Natural killer cell treated with Interleukin-12 subunit alpha and Interleukin-12 subunit beta and Interleukin-15 and Interleukin-18, amount 100 ng/mL, for 72 hours (primary cell): ENCODE measurements at regions not wholly inside any gene's neighbourhood (a gene's known extent, or its start where the extent isn't known, plus 50 kb on each side); places are given as distances from the start of the nearest gene placed in this dataset.
"Not testable (repeated sequence)": the region's sequence is repeated elsewhere in the genome, so short reads cannot be mapped to it uniquely, and the experiment has no call there.

Source experiments
- ATAC-seq, 2 donors: fragments of 150-1000 bp; cut with Tn5 transposase in 1 of 2; sonication (Bioruptor Pico), chemical (Tn5 transposase) in 1 of 2; 2 replicates each; pipeline ENCODE4 v1.10.0; 2021
- DNase-seq: peaks from one replicate; pipeline ENCODE4 v3.0.0; 2022; ENCODE audit warnings: low spot score
- H3K27ac Mint-ChIP-seq, 2 donors: 1 replicate in 1 of 2; 2 replicates in 1 of 2; pipeline ENCODE4 v1.8.0; 2022; ENCODE audit warnings: mixed read lengths in 2 of 2, mild to moderate bottlenecking in 1 of 2, moderate library complexity in 1 of 2
- H3K27me3 Mint-ChIP-seq, 2 donors: 1 replicate in 1 of 2; 2 replicates in 1 of 2; pipeline ENCODE4 v1.8.0; 2022; ENCODE audit warnings: mixed read lengths in 2 of 2
- H3K36me3 Mint-ChIP-seq: one replicate; pipeline ENCODE4 v1.8.0; 2022; ENCODE audit warnings: mixed read lengths
- H3K4me1 Mint-ChIP-seq, 2 donors: 1 replicate in 1 of 2; 2 replicates in 1 of 2; pipeline ENCODE4 v1.8.0; 2022; ENCODE audit warnings: low read depth in 2 of 2, mixed read lengths in 2 of 2, mild to moderate bottlenecking in 1 of 2
- H3K4me3 Mint-ChIP-seq: one replicate; pipeline ENCODE4 v1.8.0; 2022; ENCODE audit warnings: mixed read lengths
- H3K9me3 Mint-ChIP-seq: 2 replicates; pipeline ENCODE4 v1.8.0; 2022; ENCODE audit warnings: mixed read lengths

- Mint-ChIP-seq H3K27me3 (no peaks in the 10 kb centered on the region), H3K4me3 (no peak overlapping the region), H3K27ac (no peak overlapping the region), H3K4me1 (no peaks in the 10 kb centered on the region), H3K36me3 (no peaks in the 10 kb centered on the region), H3K9me3 (peaks cover 3% of the 10 kb centered on the region)
- no peak for DNase-seq
- ATAC-seq: no peak
Measured at GRCh38 chr7:63096141-63096540, 902.5 kb upstream of the ZNF722 start.

GRCh38 chr7:63104666-63105065 is 894.0 kb upstream of the ZNF722 start:
- DNase-seq: no peak
- H3K36me3 Mint-ChIP-seq: peaks cover 8% of the 10 kb centered on the region
- no peak overlapping the region for H3K4me3 Mint-ChIP-seq
- no peaks in the 10 kb centered on the region for H3K27me3 Mint-ChIP-seq
- peaks cover 12% of the 10 kb centered on the region for H3K9me3 Mint-ChIP-seq
- no peaks in the 10 kb centered on the region for H3K4me1 Mint-ChIP-seq
- no peak for ATAC-seq
- no peak overlapping the region for H3K27ac Mint-ChIP-seq

GRCh38 chr7:63105978-63106377 is 892.7 kb upstream of the ZNF722 start:
- Mint-ChIP-seq H3K27me3 (no peaks in the 10 kb centered on the region), H3K9me3 (peaks cover 14% of the 10 kb centered on the region), H3K27ac (no peak overlapping the region), H3K4me1 (no peaks in the 10 kb centered on the region), H3K4me3 (no peak overlapping the region), H3K36me3 (peaks cover 8% of the 10 kb centered on the region)
- DNase-seq (no peak), ATAC-seq (no peak)

- H3K36me3 Mint-ChIP-seq: peaks cover 8% of the 10 kb centered on the region
- DNase-seq (no peak), ATAC-seq (no peak)
- H3K27ac Mint-ChIP-seq: no peak overlapping the region
- no peaks in the 10 kb centered on the region for H3K27me3 Mint-ChIP-seq
- no peak overlapping the region for H3K4me3 Mint-ChIP-seq
- peaks cover 14% of the 10 kb centered on the region for H3K9me3 Mint-ChIP-seq
- no peaks in the 10 kb centered on the region for H3K4me1 Mint-ChIP-seq
Measured at GRCh38 chr7:63106506-63107388, 891.9 kb upstream of the ZNF722 start.

GRCh38 chr7:63111511-63111910 is 887.1 kb upstream of the ZNF722 start:
- not testable (repeated sequence) for H3K27me3 Mint-ChIP-seq, ATAC-seq, H3K4me1 Mint-ChIP-seq, H3K27ac Mint-ChIP-seq, H3K4me3 Mint-ChIP-seq, H3K36me3 Mint-ChIP-seq, DNase-seq
- peaks cover 11% of the 10 kb centered on the region for H3K9me3 Mint-ChIP-seq

- Mint-ChIP-seq H3K27ac (no peak overlapping the region), H3K27me3 (no peaks in the 10 kb centered on the region), H3K36me3 (peaks cover 6% of the 10 kb centered on the region), H3K9me3 (peaks cover 14% of the 10 kb centered on the region), H3K4me1 (no peaks in the 10 kb centered on the region), H3K4me3 (no peak overlapping the region)
- ATAC-seq: no peak
- DNase-seq: no peak
Measured at GRCh38 chr7:63112764-63113712, 885.6 kb upstream of the ZNF722 start.

- H3K36me3 Mint-ChIP-seq: peaks cover 12% of the 10 kb centered on the region
- no peaks in the 10 kb centered on the region for H3K4me1 Mint-ChIP-seq
- no peak for ATAC-seq
- no peaks in the 10 kb centered on the region for H3K27me3 Mint-ChIP-seq
- peaks cover 14% of the 10 kb centered on the region for H3K9me3 Mint-ChIP-seq
- no peak overlapping the region for H3K27ac Mint-ChIP-seq
- no peak overlapping the region for H3K4me3 Mint-ChIP-seq
- no peak for DNase-seq
Measured at GRCh38 chr7:63113713-63114285, 884.9 kb upstream of the ZNF722 start.

- no peak overlapping the region for H3K27ac Mint-ChIP-seq
- no peaks in the 10 kb centered on the region for H3K27me3 Mint-ChIP-seq
- H3K9me3 Mint-ChIP-seq: peaks cover 13% of the 10 kb centered on the region
- no peak for DNase-seq
- peak in 1 of 2 donors; percentile 9 for ATAC-seq
- no peak overlapping the region for H3K4me3 Mint-ChIP-seq
- peaks cover 12% of the 10 kb centered on the region for H3K36me3 Mint-ChIP-seq
- no peaks in the 10 kb centered on the region for H3K4me1 Mint-ChIP-seq
Measured at GRCh38 chr7:63114371-63114985, 884.2 kb upstream of the ZNF722 start.
